ENCODE measurements at regions not wholly inside any gene's neighbourhood (a gene's known extent, or its start where the extent isn't known, plus 50 kb on each side); places are given as distances from the start of the nearest gene placed in this dataset.

- no peak for TF ChIP-seq POLR2A (IDR thresholded peaks at IDR 0.05)
- TF ChIP-seq CTCF (IDR thresholded peaks at IDR 0.05 in 4 of 5, conservative IDR thresholded peaks at IDR 0.05 in 1 of 5): no peak
These were observed 60.1 kb upstream of the TMEM132E start for GRCh38 chr17:34519282-34519681.

All from gastrocnemius medialis (tissue), 4 donors.